SK-N-SH treated with all-trans-retinoic acid at 6 μM for 48 hours (cell line): ENCODE measurements at regions not wholly inside any gene's neighbourhood (a gene's known extent, or its start where the extent isn't known, plus 50 kb on each side); places are given as distances from the start of the nearest gene placed in this dataset.

Source experiments
- ATAC-seq: fragments of 200-7000 bp; cut with Tn5 transposase; 3 replicates; pipeline ENCODE4 v1.9.1; 2020; ENCODE audit warnings: mild to moderate bottlenecking, moderate library complexity
- ARNTL ChIP-seq: fragments of 450-650 bp; formaldehyde crosslinking; IDR thresholded peaks from 2 replicates; pipeline ENCODE4 v1.5.0; 2020; ENCODE audit warnings: low read depth, mild to moderate bottlenecking, moderate library complexity, borderline replicate concordance
- BACH2 ChIP-seq: fragments of 250-450 bp; sonication (Bioruptor Pico); IDR thresholded peaks from 2 replicates; pipeline ENCODE4 v1.9.0; 2021; ENCODE audit warnings: mild to moderate bottlenecking, borderline replicate concordance
- CSDC2 ChIP-seq: fragments of 250-450 bp; sonication (Bioruptor Pico); IDR thresholded peaks from 2 replicates; pipeline ENCODE4 v1.5.0; 2020; ENCODE audit warnings: mild to moderate bottlenecking, moderate library complexity
- ESRRG ChIP-seq: fragments of 250-450 bp; sonication (Bioruptor Pico); IDR thresholded peaks from 2 replicates; pipeline ENCODE4 v1.6.1; 2021; ENCODE audit warnings: mild to moderate bottlenecking
- GLIS3 ChIP-seq: fragments of 250-450 bp; sonication (Bioruptor Pico); IDR thresholded peaks from 2 replicates; pipeline ENCODE4 v1.5.0; 2020; ENCODE audit warnings: mild to moderate bottlenecking, moderate library complexity
- ISL1 ChIP-seq: fragments of 250-450 bp; sonication (Bioruptor Pico); IDR thresholded peaks from 2 replicates; pipeline ENCODE4 v2.1.2; 2022; ENCODE audit warnings: mild to moderate bottlenecking, moderate library complexity
- OSR1 ChIP-seq: fragments of 250-450 bp; sonication (Bioruptor Pico); IDR thresholded peaks from 2 replicates; pipeline ENCODE4 v1.8.0; 2022; ENCODE audit warnings: moderate library complexity, mild to moderate bottlenecking, inconsistent platforms
- PPARA ChIP-seq: fragments of 250-450 bp; sonication (Bioruptor Pico); IDR thresholded peaks from 2 replicates; pipeline ENCODE4 v1.5.0; 2020; ENCODE audit warnings: mild to moderate bottlenecking, borderline replicate concordance
- RARB ChIP-seq: fragments of 250-450 bp; sonication (Bioruptor Pico); IDR thresholded peaks from 2 replicates; pipeline ENCODE4 v1.8.0; 2021; ENCODE audit warnings: mild to moderate bottlenecking, moderate library complexity
- SNAI2 ChIP-seq: fragments of 250-450 bp; sonication (Bioruptor Pico); IDR thresholded peaks from 2 replicates; pipeline ENCODE4 v1.5.0; 2020; ENCODE audit warnings: mild to moderate bottlenecking, moderate library complexity
- TCF4 ChIP-seq: fragments of 250-450 bp; sonication (Bioruptor Pico); IDR thresholded peaks from 2 replicates; pipeline ENCODE4 v1.8.0; 2021; ENCODE audit warnings: mild to moderate bottlenecking, moderate library complexity, borderline replicate concordance
- TOX ChIP-seq: fragments of 250-450 bp; sonication (Bioruptor Pico); IDR thresholded peaks from 2 replicates; pipeline ENCODE4 v1.8.0; 2021; ENCODE audit warnings: mild to moderate bottlenecking, moderate library complexity, borderline replicate concordance
- ZC3H10 ChIP-seq: fragments of 250-450 bp; sonication (Bioruptor Pico); IDR thresholded peaks from 2 replicates; pipeline ENCODE4 v1.5.1; 2021; ENCODE audit warnings: mild to moderate bottlenecking, moderate library complexity
- ZFP3 ChIP-seq: fragments of 250-450 bp; sonication (Bioruptor Pico); IDR thresholded peaks from 2 replicates; pipeline ENCODE4 v1.5.0; 2020; ENCODE audit warnings: mild to moderate bottlenecking, moderate library complexity
- ZFP30 ChIP-seq: fragments of 450-650 bp; formaldehyde crosslinking; IDR thresholded peaks from 2 replicates; pipeline ENCODE4 v1.5.0; 2022; ENCODE audit warnings: mild to moderate bottlenecking, moderate library complexity
- ZNF565 ChIP-seq: fragments of 450-650 bp; formaldehyde crosslinking; conservative IDR thresholded peaks from 2 replicates; pipeline ENCODE4 v1.5.0; 2020; ENCODE audit warnings: low read depth, mild to moderate bottlenecking, moderate library complexity
- ZNF70 ChIP-seq: fragments of 450-650 bp; formaldehyde crosslinking; IDR thresholded peaks from 2 replicates; pipeline ENCODE4 v1.5.0; 2020; ENCODE audit warnings: mild to moderate bottlenecking, moderate library complexity
- ZNF8 ChIP-seq: fragments of 450-650 bp; formaldehyde crosslinking; IDR thresholded peaks from 2 replicates; pipeline ENCODE4 v1.5.0; 2020; ENCODE audit warnings: mild to moderate bottlenecking, moderate library complexity
- TF ChIP-seq, protein P1 (sequence below): fragments of 250-450 bp; sonication (Bioruptor Pico); IDR thresholded peaks from 2 replicates; pipeline ENCODE4 v1.8.0; 2021; ENCODE audit warnings: low read depth, mild to moderate bottlenecking, moderate library complexity, borderline replicate concordance
- TF ChIP-seq, protein P2 (sequence below): fragments of 250-450 bp; sonication (Bioruptor Pico); IDR thresholded peaks from 2 replicates; pipeline ENCODE4 v1.5.1; 2021; ENCODE audit warnings: mild to moderate bottlenecking, moderate library complexity
- TF ChIP-seq, protein P3 (sequence below): fragments of 250-450 bp; sonication (Bioruptor Pico); IDR thresholded peaks from 2 replicates; pipeline ENCODE4 v1.5.0; 2020; ENCODE audit warnings: mild to moderate bottlenecking, moderate library complexity
- TF ChIP-seq, protein P4 (sequence below): fragments of 250-450 bp; sonication (Bioruptor Pico); IDR thresholded peaks from 2 replicates; pipeline ENCODE4 v1.5.1; 2020; ENCODE audit warnings: low read depth, mild to moderate bottlenecking, moderate library complexity

DNA sequence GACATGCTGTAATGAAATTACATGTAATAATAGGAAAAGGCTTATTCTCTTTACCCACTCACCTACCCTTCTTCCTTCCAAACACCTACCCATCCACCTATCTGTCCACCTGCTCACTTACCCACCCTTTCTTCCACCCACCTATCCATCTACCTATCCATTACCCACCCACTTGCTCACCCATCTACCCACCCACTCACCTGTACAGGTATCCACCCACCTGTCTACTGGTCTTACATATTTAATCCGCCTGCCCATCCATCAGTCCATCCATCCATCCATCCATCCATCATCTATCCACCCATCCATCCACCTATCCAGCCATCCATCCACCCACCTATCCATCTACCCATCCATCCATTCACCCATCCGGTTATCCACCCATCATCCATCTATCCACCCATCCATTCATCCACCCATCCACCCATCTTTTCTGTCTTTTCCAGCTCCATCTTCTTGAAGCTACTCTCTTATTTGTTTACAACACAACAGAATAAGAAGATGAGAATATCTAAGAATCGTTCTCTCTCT, 133.3 kb upstream of the STX18 start:
- TF ChIP-seq OSR1 (CRISPR knock-in tag), result no peak
- TF ChIP-seq ISL1 (CRISPR knock-in tag), result no peak
- no peak for TF ChIP-seq ZFP3
- no peak for TF ChIP-seq PPARA (CRISPR knock-in tag)
- no peak for ATAC-seq

DNA sequence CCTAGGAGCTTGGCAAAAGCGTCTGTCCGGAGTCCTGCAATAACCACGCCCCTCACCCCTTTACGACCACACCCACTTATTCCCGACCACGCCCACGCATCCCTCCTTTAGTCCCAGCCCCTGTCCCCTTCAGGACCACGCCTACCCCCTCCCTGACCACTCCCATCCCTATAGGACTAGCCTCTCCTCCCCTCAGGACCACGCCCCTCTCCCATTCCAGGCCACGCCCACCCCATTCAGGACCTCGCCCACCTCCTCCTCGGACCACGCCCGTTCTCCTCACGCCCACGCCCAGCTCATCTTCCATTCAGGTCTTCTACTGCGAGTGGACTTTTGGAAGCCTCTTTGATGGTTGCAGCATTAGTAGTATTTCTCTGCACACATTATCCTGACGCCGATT, 131.2 kb upstream of the STX18 start:
- peak; percentile 50 for ATAC-seq
- TF ChIP-seq, protein P1, sequence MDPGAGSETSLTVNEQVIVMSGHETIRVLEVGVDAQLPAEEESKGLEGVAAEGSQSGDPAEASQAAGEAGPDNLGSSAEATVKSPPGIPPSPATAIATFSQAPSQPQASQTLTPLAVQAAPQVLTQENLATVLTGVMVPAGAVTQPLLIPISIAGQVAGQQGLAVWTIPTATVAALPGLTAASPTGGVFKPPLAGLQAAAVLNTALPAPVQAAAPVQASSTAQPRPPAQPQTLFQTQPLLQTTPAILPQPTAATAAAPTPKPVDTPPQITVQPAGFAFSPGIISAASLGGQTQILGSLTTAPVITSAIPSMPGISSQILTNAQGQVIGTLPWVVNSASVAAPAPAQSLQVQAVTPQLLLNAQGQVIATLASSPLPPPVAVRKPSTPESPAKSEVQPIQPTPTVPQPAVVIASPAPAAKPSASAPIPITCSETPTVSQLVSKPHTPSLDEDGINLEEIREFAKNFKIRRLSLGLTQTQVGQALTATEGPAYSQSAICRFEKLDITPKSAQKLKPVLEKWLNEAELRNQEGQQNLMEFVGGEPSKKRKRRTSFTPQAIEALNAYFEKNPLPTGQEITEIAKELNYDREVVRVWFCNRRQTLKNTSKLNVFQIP (CRISPR knock-in tag), result no peak
- TF ChIP-seq ISL1 (CRISPR knock-in tag), result no peak
- no peak for TF ChIP-seq ZNF8
- no peak for TF ChIP-seq ZNF565 (CRISPR knock-in tag)
- TF ChIP-seq GLIS3 (CRISPR knock-in tag), result no peak
- TF ChIP-seq, protein P2, sequence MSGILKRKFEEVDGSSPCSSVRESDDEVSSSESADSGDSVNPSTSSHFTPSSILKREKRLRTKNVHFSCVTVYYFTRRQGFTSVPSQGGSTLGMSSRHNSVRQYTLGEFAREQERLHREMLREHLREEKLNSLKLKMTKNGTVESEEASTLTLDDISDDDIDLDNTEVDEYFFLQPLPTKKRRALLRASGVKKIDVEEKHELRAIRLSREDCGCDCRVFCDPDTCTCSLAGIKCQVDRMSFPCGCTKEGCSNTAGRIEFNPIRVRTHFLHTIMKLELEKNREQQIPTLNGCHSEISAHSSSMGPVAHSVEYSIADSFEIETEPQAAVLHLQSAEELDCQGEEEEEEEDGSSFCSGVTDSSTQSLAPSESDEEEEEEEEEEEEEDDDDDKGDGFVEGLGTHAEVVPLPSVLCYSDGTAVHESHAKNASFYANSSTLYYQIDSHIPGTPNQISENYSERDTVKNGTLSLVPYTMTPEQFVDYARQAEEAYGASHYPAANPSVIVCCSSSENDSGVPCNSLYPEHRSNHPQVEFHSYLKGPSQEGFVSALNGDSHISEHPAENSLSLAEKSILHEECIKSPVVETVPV (CRISPR knock-in tag), result no peak
- TF ChIP-seq BACH2 (CRISPR knock-in tag), result no peak
- no peak for TF ChIP-seq TOX (CRISPR knock-in tag)
- no peak for TF ChIP-seq ZC3H10 (CRISPR knock-in tag)
- TF ChIP-seq ESRRG, result no peak
- TF ChIP-seq CSDC2, result no peak
- TF ChIP-seq ZFP30, result no peak
- TF ChIP-seq ZFP3, result no peak
- TF ChIP-seq TCF4 (CRISPR knock-in tag), result no peak
- TF ChIP-seq OSR1 (CRISPR knock-in tag), result no peak

DNA sequence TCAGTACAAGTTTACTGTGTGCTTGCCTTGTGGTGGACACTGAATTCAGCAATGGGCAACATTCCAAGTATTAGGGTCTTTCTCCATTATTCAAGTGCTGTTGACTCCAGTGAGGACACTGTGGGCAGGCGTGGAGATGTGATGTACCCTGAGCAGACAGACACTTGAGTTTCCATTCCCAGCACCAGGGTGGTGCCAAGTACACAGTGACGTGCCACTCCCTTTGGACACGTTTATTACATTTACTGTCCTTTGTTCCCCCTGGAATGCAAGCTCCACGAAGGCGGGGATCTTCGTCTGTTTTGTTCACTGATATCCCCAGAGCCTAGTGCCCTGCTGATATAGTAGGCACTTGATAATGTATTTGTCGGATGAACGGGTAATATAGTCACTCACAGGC, 130.6 kb upstream of the STX18 start:
- ATAC-seq, result no peak
- TF ChIP-seq RARB (CRISPR knock-in tag) (no peak), SNAI2 (CRISPR knock-in tag) (no peak), TOX (CRISPR knock-in tag) (no peak)
- TF ChIP-seq, protein P3, sequence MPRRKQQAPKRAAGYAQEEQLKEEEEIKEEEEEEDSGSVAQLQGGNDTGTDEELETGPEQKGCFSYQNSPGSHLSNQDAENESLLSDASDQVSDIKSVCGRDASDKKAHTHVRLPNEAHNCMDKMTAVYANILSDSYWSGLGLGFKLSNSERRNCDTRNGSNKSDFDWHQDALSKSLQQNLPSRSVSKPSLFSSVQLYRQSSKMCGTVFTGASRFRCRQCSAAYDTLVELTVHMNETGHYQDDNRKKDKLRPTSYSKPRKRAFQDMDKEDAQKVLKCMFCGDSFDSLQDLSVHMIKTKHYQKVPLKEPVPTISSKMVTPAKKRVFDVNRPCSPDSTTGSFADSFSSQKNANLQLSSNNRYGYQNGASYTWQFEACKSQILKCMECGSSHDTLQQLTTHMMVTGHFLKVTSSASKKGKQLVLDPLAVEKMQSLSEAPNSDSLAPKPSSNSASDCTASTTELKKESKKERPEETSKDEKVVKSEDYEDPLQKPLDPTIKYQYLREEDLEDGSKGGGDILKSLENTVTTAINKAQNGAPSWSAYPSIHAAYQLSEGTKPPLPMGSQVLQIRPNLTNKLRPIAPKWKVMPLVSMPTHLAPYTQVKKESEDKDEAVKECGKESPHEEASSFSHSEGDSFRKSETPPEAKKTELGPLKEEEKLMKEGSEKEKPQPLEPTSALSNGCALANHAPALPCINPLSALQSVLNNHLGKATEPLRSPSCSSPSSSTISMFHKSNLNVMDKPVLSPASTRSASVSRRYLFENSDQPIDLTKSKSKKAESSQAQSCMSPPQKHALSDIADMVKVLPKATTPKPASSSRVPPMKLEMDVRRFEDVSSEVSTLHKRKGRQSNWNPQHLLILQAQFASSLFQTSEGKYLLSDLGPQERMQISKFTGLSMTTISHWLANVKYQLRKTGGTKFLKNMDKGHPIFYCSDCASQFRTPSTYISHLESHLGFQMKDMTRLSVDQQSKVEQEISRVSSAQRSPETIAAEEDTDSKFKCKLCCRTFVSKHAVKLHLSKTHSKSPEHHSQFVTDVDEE (CRISPR knock-in tag), result no peak

DNA sequence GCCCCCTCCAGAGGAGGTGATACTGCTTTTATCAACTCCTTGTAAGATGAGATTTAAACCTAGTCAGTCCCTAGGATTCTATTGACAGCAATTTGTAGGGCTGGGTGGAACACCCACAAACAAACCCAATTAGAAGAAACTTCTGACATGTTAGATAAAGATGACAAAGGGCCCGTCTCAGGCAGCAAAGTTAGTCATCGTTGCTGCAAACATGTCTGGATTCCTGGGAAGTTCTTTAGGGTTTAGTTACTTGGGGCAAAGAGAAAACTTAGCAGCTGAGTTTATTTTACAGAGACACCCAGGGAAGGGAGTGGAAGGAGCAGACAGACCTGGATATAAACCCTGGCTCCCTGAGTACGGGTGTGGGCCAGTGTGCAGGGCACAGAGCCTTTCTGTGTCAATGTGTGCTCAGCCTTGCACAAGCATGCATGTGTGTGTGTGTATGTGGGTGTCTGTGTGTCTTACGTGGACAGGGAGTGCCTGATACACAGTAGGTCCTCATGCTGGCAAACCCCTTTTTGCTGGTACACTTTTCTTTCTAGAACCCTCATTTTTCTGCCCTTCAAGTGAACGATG, 130.0 kb upstream of the STX18 start:
- ATAC-seq, result peak; percentile 20; the same call in 2 of the 3 replicates
- no peak for TF ChIP-seq ZNF70 (CRISPR knock-in tag)
- TF ChIP-seq ZFP3, result no peak
- no peak for TF ChIP-seq ESRRG
- TF ChIP-seq, protein P4, sequence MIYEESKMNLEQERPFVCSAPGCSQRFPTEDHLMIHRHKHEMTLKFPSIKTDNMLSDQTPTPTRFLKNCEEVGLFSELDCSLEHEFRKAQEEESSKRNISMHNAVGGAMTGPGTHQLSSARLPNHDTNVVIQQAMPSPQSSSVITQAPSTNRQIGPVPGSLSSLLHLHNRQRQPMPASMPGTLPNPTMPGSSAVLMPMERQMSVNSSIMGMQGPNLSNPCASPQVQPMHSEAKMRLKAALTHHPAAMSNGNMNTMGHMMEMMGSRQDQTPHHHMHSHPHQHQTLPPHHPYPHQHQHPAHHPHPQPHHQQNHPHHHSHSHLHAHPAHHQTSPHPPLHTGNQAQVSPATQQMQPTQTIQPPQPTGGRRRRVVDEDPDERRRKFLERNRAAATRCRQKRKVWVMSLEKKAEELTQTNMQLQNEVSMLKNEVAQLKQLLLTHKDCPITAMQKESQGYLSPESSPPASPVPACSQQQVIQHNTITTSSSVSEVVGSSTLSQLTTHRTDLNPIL, result no peak
- no peak for TF ChIP-seq TOX (CRISPR knock-in tag)
- TF ChIP-seq, protein P3 (CRISPR knock-in tag), result no peak
- TF ChIP-seq GLIS3 (CRISPR knock-in tag), result no peak
- TF ChIP-seq OSR1 (CRISPR knock-in tag), result no peak
- no peak for TF ChIP-seq ZNF8
- TF ChIP-seq PPARA (CRISPR knock-in tag), result no peak
- TF ChIP-seq ZNF565 (CRISPR knock-in tag), result no peak
- no peak for TF ChIP-seq ARNTL (CRISPR knock-in tag)
- no peak for TF ChIP-seq RARB (CRISPR knock-in tag)
- no peak for TF ChIP-seq SNAI2 (CRISPR knock-in tag)
- TF ChIP-seq ISL1 (CRISPR knock-in tag), result no peak
- TF ChIP-seq BACH2 (CRISPR knock-in tag), result no peak
- TF ChIP-seq, protein P2 (CRISPR knock-in tag), result no peak
